Transverse colon (tissue), 4 donors: ENCODE measurements at regions not wholly inside any gene's neighbourhood (a gene's known extent, or its start where the extent isn't known, plus 50 kb on each side); places are given as distances from the start of the nearest gene placed in this dataset.
"Not testable (repeated sequence)": the region's sequence is repeated elsewhere in the genome, so short reads cannot be mapped to it uniquely, and the experiment has no call there.

Experiments
- DNase-seq: peaks from one replicate; pipeline ENCODE4 v3.0.0-alpha.2; 2019
- H3K27ac ChIP-seq, 4 donors: fragments of 200-600 bp; sonication (generic); 2 replicates each; pipeline ENCODE4 v1.5.1; 2016 to 2018; ENCODE audit warnings: inconsistent platforms in 4 of 4
- H3K27me3 ChIP-seq: fragments of 200-600 bp; sonication (generic); 2 replicates; pipeline ENCODE4 v1.5.1; 2017; ENCODE audit warnings: inconsistent platforms
- H3K36me3 ChIP-seq, 4 donors: fragments of 200-600 bp; sonication (generic); 2 replicates each; pipeline ENCODE4 v1.5.1; 2017 to 2019; ENCODE audit warnings: inconsistent platforms in 4 of 4
- H3K4me1 ChIP-seq, 4 donors: fragments of 200-600 bp; sonication (generic); 2 replicates each; pipeline ENCODE4 v1.5.1; 2017 to 2020; ENCODE audit warnings: inconsistent platforms in 4 of 4
- H3K4me3 ChIP-seq, 4 donors: fragments of 200-600 bp; sonication (generic); 1 replicate in 1 of 4; 2 replicates in 3 of 4; pipeline versions ENCODE4 v1.5.1 to v1.6.1; 2017 to 2019; ENCODE audit warnings: inconsistent platforms in 4 of 4
- H3K9me3 ChIP-seq, 2 donors: fragments of 200-600 bp; sonication (generic); 2 replicates each; pipeline ENCODE4 v1.5.1; 2017 to 2019; ENCODE audit warnings: inconsistent platforms in 2 of 2
- CTCF ChIP-seq, 5 experiments: fragments of 200-600 bp in 3 of 5; fragments of 450-650 bp in 2 of 5; sonication (generic) in 3 of 5; IDR thresholded peaks; 1 replicate in 2 of 5; 2 replicates in 3 of 5; pipeline ENCODE4 v1.5.1; 2016 to 2017; ENCODE audit warnings: antibody characterized with exemption in 5 of 5, inconsistent platforms in 3 of 5, mild to moderate bottlenecking in 2 of 5, moderate library complexity in 1 of 5
- EP300 ChIP-seq: sonication (generic); formaldehyde crosslinking; IDR thresholded peaks from one replicate; pipeline ENCODE4 v1.6.1; 2017; ENCODE audit warnings: antibody characterized with exemption, low read depth
- POLR2A ChIP-seq: fragments of 450-650 bp; IDR thresholded peaks from one replicate; pipeline ENCODE4 v1.6.1; 2016; ENCODE audit warnings: antibody characterized with exemption, mild to moderate bottlenecking, moderate library complexity
- POLR2AphosphoS5 ChIP-seq, 3 donors: sonication (generic); formaldehyde crosslinking; IDR thresholded peaks; one replicate each; pipeline ENCODE4 v1.6.1; 2016; ENCODE audit warnings: antibody characterized with exemption in 3 of 3
- WGBS, 2 donors: methylation state at CpG; one replicate each; pipeline ENCODE4 v1.1.5; 2018; ENCODE audit warnings: low coverage in 1 of 2; 5-methylcytosine and 5-hydroxymethylcytosine counted together
- in situ Hi-C, 4 donors: fragments of 200-750 bp; cut with MboI; loops; one replicate each; pipeline versions ENCODE4 v1.15.0 to v1.15.1; 2017; ENCODE audit warnings: low sequenced_read_pairs in 3 of 4, low pct_ligation_motif_present in 1 of 4, low pct_unique_long_range_greater_than_20kb in 1 of 4
- intact Hi-C: fragments of 100-400 bp; cut with DNase I; formaldehyde crosslinking; loops from one replicate; pipeline ENCODE4 v1.15.1; 2023; ENCODE audit warnings: low total_unique reads

DNA sequence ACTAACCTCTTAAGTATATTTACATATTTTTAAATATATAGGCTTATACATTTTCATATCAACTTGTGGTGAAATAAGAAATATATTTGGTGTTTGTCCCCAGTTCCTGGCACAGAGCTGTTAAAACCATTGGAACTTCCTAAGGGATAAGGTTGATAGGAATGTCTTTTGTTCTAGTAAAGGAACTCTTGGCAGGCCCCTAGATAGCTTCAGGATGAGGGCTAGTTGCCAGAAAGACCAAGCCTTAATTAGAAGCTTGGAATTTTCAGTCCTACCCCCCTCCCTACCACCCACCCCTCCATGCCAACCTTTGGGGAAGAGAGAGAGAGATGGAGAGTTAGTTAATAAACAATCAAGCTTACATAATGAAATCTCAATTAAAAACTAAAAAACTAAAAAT lies 638.6 kb upstream of the ACO1 start:
- Histone ChIP-seq H3K27ac (no peak overlapping the region), H3K4me3 (no peak overlapping the region), H3K4me1 (no peaks in the 10 kb centered on the region), H3K9me3 (no peaks in the 10 kb centered on the region), H3K36me3 (no peaks in the 10 kb centered on the region), H3K27me3 (no peaks in the 10 kb centered on the region)
- TF ChIP-seq POLR2AphosphoS5 (IDR thresholded peaks at IDR 0.05) (no peak), CTCF (IDR thresholded peaks at IDR 0.05) (no peak), EP300 (no peak), POLR2A (no peak)
- in situ Hi-C loops = no loop called here
- DNase-seq = no peak
- intact Hi-C loops = no loop called here

DNA sequence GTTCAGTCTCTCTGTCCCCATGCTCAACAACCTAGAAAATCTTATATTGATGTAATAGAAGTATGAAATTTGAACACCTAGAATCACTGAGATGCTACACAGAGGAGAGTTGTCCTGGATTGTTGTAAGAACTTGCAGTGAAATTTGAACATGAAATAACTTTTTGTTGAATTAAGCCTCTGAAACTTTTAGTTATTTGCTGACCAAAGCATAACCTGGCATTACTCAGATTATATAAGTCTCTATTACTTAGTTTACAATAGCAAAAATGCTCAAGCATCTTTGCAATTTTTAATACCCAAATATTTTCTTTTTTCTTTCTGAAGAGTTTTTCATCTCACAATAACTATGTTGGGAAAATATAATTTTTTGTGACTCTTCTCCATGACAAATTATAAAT lies 630.7 kb upstream of the ACO1 start:
- no peak overlapping the region for H3K27ac ChIP-seq
- in situ Hi-C loops (no loop called here), intact Hi-C loops (no loop called here)
- no peak for DNase-seq
- no peaks in the 10 kb centered on the region for H3K36me3 ChIP-seq
- H3K4me3 ChIP-seq = no peak overlapping the region
- H3K27me3 ChIP-seq = no peaks in the 10 kb centered on the region
- TF ChIP-seq POLR2AphosphoS5 (IDR thresholded peaks at IDR 0.05) (no peak), CTCF (IDR thresholded peaks at IDR 0.05) (no peak), EP300 (no peak), POLR2A (no peak)
- H3K4me1 ChIP-seq = no peaks in the 10 kb centered on the region
- H3K9me3 ChIP-seq = no peaks in the 10 kb centered on the region

GRCh38 chr9:31759703-31760102 lies 624.7 kb upstream of the ACO1 start:
- intact Hi-C loops (no loop called here), in situ Hi-C loops (no loop called here)
- Histone ChIP-seq H3K4me3 (no peak overlapping the region), H3K4me1 (no peaks in the 10 kb centered on the region), H3K27ac (no peak overlapping the region), H3K9me3 (no peaks in the 10 kb centered on the region), H3K36me3 (no peaks in the 10 kb centered on the region), H3K27me3 (no peaks in the 10 kb centered on the region)
- no peak for DNase-seq
- 62 to 72% methylated on average over 3 of the region's 3 CpGs for WGBS, 2 donors
- TF ChIP-seq CTCF (IDR thresholded peaks at IDR 0.05) (no peak), POLR2AphosphoS5 (IDR thresholded peaks at IDR 0.05) (no peak), EP300 (no peak), POLR2A (no peak)

- intact Hi-C loops, H3K4me3 ChIP-seq, in situ Hi-C loops, DNase-seq, H3K9me3 ChIP-seq, H3K4me1 ChIP-seq, H3K27me3 ChIP-seq, H3K27ac ChIP-seq, H3K36me3 ChIP-seq: not testable (repeated sequence)
- 81 to 90% methylated on average over 3 of the region's 3 CpGs for WGBS, 2 donors
These were observed 610.4 kb upstream of the ACO1 start for GRCh38 chr9:31774021-31774420.

DNA sequence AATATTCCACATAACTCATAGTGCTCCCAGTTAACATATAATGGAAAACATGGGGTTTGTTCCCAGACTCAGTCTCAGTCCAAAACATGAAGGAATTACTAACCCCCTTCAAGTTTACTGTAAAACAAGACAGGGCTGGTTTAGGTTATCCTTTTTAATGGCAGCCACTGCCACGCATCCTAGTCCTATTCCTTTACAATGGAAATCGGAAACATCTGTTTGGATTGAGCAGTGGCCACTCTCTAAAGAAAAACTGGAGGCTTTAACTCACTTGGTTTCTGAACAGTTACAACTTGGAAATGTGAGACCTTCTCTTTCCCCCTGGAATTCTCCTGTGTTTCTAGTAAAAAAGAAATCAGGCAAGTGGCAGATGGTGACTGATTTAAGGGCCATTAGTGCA lies 609.9 kb upstream of the ACO1 start:
- TF ChIP-seq POLR2A (no peak), EP300 (no peak), CTCF (IDR thresholded peaks at IDR 0.05) (no peak), POLR2AphosphoS5 (IDR thresholded peaks at IDR 0.05) (no peak)
- H3K27me3 ChIP-seq = no peaks in the 10 kb centered on the region
- no peaks in the 10 kb centered on the region for H3K4me1 ChIP-seq
- WGBS, 2 donors = 78% methylated on average over 2 of the region's 2 CpGs; no CpG with 5 or more reads in 1 of the 2 donors
- H3K4me3 ChIP-seq = no peak overlapping the region
- H3K27ac ChIP-seq = no peak overlapping the region
- no peak for DNase-seq
- no peaks in the 10 kb centered on the region for H3K36me3 ChIP-seq
- peaks cover 3 to 8% of the 10 kb centered on the region in 2 donors for H3K9me3 ChIP-seq
- intact Hi-C loops (no loop called here), in situ Hi-C loops (no loop called here)
